K562 (cell line): ENCODE measurements at regions not wholly inside any gene's neighbourhood (a gene's known extent, or its start where the extent isn't known, plus 50 kb on each side); places are given as distances from the start of the nearest gene placed in this dataset.
A peak's percentile ranks its signal among the peaks of the same experiment; 100 is the strongest.

ENCODE experiments used
- CAMTA2 ChIP-seq: fragments of 250-450 bp; sonication (Bioruptor Pico); conservative IDR thresholded peaks from 2 replicates; pipeline ENCODE4 v1.5.1; 2022
- DIDO1 ChIP-seq: fragments of 450-650 bp; IDR thresholded peaks from 2 replicates; pipeline ENCODE4 v1.6.1; 2016; ENCODE audit warnings: low read depth, missing biosample characterization, missing genetic modification characterization
- DMBX1 ChIP-seq: fragments of 250-450 bp; sonication (Bioruptor Pico); IDR thresholded peaks from 2 replicates; pipeline ENCODE4 v1.8.0; 2022; ENCODE audit warnings: inconsistent platforms, mild to moderate bottlenecking, moderate library complexity, borderline replicate concordance
- DPF2 ChIP-seq: fragments of 450-650 bp; IDR thresholded peaks from 2 replicates; pipeline ENCODE4 v1.6.1; 2016
- E2F3 ChIP-seq: fragments of 250-450 bp; sonication (Bioruptor Pico); IDR thresholded peaks from 2 replicates; pipeline ENCODE4 v1.4.0; 2020; ENCODE audit warnings: mild to moderate bottlenecking
- ELF4 ChIP-seq: fragments of 450-650 bp; formaldehyde crosslinking; IDR thresholded peaks from 2 replicates; pipeline ENCODE4 v1.4.0; 2022; ENCODE audit warnings: missing genetic modification characterization
- KLF13 ChIP-seq: fragments of 450-650 bp; IDR thresholded peaks from 2 replicates; pipeline ENCODE4 v1.6.1; 2016; ENCODE audit warnings: missing genetic modification characterization, low read depth, mild to moderate bottlenecking, missing compliant biosample characterization, moderate library complexity, borderline replicate concordance
- NFE2L1 ChIP-seq: fragments of 450-650 bp; IDR thresholded peaks from 2 replicates; pipeline ENCODE4 v1.6.1; 2016; ENCODE audit warnings: missing genetic modification characterization, low read depth, mild to moderate bottlenecking, missing compliant biosample characterization, moderate library complexity, borderline replicate concordance
- NFIC ChIP-seq: fragments of 450-650 bp; IDR thresholded peaks from 2 replicates; pipeline ENCODE4 v1.6.1; 2017; ENCODE audit warnings: mild to moderate bottlenecking, inconsistent platforms
- POLR2B ChIP-seq: fragments of 450-650 bp; IDR thresholded peaks from 2 replicates; pipeline ENCODE4 v1.6.1; 2018; ENCODE audit warnings: low read depth; ENCODE audit not compliant: partially characterized antibody
- RAD51 ChIP-seq: fragments of 450-650 bp; IDR thresholded peaks from 2 replicates; pipeline ENCODE4 v1.7.1; 2016; ENCODE audit warnings: low read depth, mild to moderate bottlenecking, borderline replicate concordance
- SOX6 ChIP-seq: fragments of 450-650 bp; IDR thresholded peaks from 2 replicates; pipeline ENCODE4 v1.6.1; 2014; ENCODE audit warnings: mild to moderate bottlenecking
- TEAD4 ChIP-seq, 2 experiments: sonication (generic) in 1 of 2; formaldehyde crosslinking in 1 of 2; IDR thresholded peaks; 2 replicates each; pipeline versions ENCODE4 v1.6.1 to v1.8.0; 2012 to 2022; ENCODE audit warnings: borderline replicate concordance in 1 of 2, inconsistent platforms in 1 of 2, low read length in 1 of 2, mild to moderate bottlenecking in 1 of 2, missing genetic modification reagents in 1 of 2
- ZNF174 ChIP-seq: fragments of 250-450 bp; sonication (Bioruptor Pico); IDR thresholded peaks from 2 replicates; pipeline ENCODE4 v1.4.0; 2020; ENCODE audit warnings: mild to moderate bottlenecking
- ZNF354B ChIP-seq: fragments of 250-450 bp; sonication (Bioruptor Pico); IDR thresholded peaks from 2 replicates; pipeline ENCODE4 v1.4.0; 2020
- ZNF77 ChIP-seq: fragments of 250-450 bp; sonication (Bioruptor Pico); IDR thresholded peaks from 2 replicates; pipeline ENCODE4 v1.5.0; 2020
- ZNF79 ChIP-seq: fragments of 250-450 bp; sonication (Bioruptor Pico); IDR thresholded peaks from 2 replicates; pipeline ENCODE4 v1.4.0; 2020; ENCODE audit warnings: low read depth, mild to moderate bottlenecking, moderate library complexity
- TF ChIP-seq, protein P1 (sequence below), 2 experiments: fragments of 450-650 bp in 1 of 2; sonication (generic) in 1 of 2; formaldehyde crosslinking in 1 of 2; IDR thresholded peaks in 1 of 2; conservative IDR thresholded peaks in 1 of 2; 2 replicates each; pipeline versions ENCODE4 v1.6.1 to v1.8.1; 2016 to 2023; ENCODE audit warnings: mild to moderate bottlenecking in 2 of 2, moderate library complexity in 2 of 2, inconsistent platforms in 1 of 2, missing genetic modification reagents in 1 of 2
- TF ChIP-seq, protein P2 (sequence below): fragments of 250-450 bp; sonication (Bioruptor Pico); IDR thresholded peaks from 2 replicates; pipeline ENCODE4 v1.4.0; 2020
- TF ChIP-seq, protein P3 (sequence below): fragments of 450-650 bp; IDR thresholded peaks from 2 replicates; pipeline ENCODE4 v1.6.1; 2018; ENCODE audit not compliant: partially characterized antibody
- TF ChIP-seq, protein P4 (sequence below): IDR thresholded peaks from 2 replicates; pipeline ENCODE4 v1.6.1; 2012; ENCODE audit warnings: low read depth, low read length, improper control_type of control experiment, borderline replicate concordance

DNA sequence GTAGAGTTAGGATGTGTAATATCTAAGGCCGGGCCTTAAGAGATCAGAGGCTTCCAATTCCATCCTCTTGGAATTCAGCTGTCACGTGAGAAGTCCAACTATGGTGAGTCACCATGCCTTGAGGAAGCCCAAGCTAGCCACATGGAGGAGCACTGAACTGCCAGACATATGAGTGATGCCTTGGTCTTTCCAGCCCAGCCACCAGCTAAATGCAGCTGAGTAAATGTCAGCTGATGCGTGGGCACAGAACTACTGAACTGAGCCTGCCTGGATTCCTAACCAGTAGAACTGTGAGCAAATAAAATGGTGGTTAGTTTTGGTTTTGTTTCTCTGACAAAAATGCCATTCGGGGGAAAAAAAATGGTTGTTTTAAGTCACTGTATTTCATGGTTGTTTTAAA is 153.7 kb upstream of the SERTAD2 start (continued):
- TF ChIP-seq KLF13 (tag) (no peak), DMBX1 (no peak), ELF4 (CRISPR knock-in tag) (no peak), NFIC (no peak), ZNF354B (CRISPR knock-in tag) (no peak), DPF2 (no peak), CAMTA2 (CRISPR knock-in tag) (no peak), E2F3 (CRISPR knock-in tag) (no peak), SOX6 (0 out of 2 replicates have a peak, but pooled peaks have one; percentile 10), ZNF77 (CRISPR knock-in tag) (no peak), RAD51 (peak; percentile 60; the same call in 1 of the 2 replicates), NFE2L1 (tag) (no peak), ZNF174 (no peak), TEAD4 (IDR thresholded peaks at IDR 0.05; ENCODE audit: low read length) (peak; percentile 12; the same call in 1 of the 2 replicates), TEAD4 (CRISPR knock-in tag; IDR thresholded peaks at IDR 0.05; ENCODE audit: borderline replicate concordance) (no peak), DIDO1 (tag) (no peak), POLR2B (no peak), ZNF79 (CRISPR knock-in tag) (no peak)
- TF ChIP-seq, protein P1, sequence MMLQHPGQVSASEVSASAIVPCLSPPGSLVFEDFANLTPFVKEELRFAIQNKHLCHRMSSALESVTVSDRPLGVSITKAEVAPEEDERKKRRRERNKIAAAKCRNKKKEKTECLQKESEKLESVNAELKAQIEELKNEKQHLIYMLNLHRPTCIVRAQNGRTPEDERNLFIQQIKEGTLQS (IDR thresholded peaks at IDR 0.05): peak; percentile 89
- TF ChIP-seq, protein P1 (CRISPR knock-in tag; conservative IDR thresholded peaks at IDR 0.05): no peak; the same call in 1 of the 2 replicates
- TF ChIP-seq, protein P2, sequence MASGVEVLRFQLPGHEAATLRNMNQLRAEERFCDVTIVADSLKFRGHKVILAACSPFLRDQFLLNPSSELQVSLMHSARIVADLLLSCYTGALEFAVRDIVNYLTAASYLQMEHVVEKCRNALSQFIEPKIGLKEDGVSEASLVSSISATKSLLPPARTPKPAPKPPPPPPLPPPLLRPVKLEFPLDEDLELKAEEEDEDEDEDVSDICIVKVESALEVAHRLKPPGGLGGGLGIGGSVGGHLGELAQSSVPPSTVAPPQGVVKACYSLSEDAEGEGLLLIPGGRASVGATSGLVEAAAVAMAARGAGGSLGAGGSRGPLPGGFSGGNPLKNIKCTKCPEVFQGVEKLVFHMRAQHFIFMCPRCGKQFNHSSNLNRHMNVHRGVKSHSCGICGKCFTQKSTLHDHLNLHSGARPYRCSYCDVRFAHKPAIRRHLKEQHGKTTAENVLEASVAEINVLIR (CRISPR knock-in tag): no peak
- TF ChIP-seq, protein P3, sequence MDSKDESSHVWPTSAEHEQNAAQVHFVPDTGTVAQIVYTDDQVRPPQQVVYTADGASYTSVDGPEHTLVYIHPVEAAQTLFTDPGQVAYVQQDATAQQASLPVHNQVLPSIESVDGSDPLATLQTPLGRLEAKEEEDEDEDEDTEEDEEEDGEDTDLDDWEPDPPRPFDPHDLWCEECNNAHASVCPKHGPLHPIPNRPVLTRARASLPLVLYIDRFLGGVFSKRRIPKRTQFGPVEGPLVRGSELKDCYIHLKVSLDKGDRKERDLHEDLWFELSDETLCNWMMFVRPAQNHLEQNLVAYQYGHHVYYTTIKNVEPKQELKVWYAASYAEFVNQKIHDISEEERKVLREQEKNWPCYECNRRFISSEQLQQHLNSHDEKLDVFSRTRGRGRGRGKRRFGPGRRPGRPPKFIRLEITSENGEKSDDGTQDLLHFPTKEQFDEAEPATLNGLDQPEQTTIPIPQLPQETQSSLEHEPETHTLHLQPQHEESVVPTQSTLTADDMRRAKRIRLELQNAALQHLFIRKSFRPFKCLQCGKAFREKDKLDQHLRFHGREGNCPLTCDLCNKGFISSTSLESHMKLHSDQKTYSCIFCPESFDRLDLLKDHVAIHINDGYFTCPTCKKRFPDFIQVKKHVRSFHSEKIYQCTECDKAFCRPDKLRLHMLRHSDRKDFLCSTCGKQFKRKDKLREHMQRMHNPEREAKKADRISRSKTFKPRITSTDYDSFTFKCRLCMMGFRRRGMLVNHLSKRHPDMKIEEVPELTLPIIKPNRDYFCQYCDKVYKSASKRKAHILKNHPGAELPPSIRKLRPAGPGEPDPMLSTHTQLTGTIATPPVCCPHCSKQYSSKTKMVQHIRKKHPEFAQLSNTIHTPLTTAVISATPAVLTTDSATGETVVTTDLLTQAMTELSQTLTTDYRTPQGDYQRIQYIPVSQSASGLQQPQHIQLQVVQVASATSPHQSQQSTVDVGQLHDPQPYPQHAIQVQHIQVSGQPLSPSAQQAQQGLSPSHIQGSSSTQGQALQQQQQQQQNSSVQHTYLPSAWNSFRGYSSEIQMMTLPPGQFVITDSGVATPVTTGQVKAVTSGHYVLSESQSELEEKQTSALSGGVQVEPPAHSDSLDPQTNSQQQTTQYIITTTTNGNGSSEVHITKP: no peak
- TF ChIP-seq, protein P4, sequence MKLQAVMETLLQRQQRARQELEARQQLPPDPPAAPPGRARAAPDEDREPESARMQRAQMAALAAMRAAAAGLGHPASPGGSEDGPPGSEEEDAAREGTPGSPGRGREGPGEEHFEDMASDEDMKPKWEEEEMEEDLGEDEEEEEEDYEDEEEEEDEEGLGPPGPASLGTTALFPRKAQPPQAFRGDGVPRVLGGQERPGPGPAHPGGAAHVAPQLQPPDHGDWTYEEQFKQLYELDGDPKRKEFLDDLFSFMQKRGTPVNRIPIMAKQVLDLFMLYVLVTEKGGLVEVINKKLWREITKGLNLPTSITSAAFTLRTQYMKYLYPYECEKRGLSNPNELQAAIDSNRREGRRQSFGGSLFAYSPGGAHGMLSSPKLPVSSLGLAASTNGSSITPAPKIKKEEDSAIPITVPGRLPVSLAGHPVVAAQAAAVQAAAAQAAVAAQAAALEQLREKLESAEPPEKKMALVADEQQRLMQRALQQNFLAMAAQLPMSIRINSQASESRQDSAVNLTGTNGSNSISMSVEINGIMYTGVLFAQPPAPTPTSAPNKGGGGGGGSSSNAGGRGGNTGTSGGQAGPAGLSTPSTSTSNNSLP: no peak
